ENCODE measurements at regions not wholly inside any gene's neighbourhood (a gene's known extent, or its start where the extent isn't known, plus 50 kb on each side); places are given as distances from the start of the nearest gene placed in this dataset.
"Not testable (repeated sequence)": the region's sequence is repeated elsewhere in the genome, so short reads cannot be mapped to it uniquely, and the experiment has no call there.

- WGBS, 2 donors, result 71 to 78% methylated on average over 4 of the region's 4 CpGs
These were observed 194.0 kb upstream of the PRSS58 start for GRCh38 chr7:142451817-142452216.

GRCh38 chr7:142451296-142451695 lies 193.4 kb upstream of the PRSS58 start:
- Histone ChIP-seq H3K4me3 (ENCODE audit: low read depth in 1 of 2, low read length in 2 of 2) (no peak overlapping the region), H3K4me1 (ENCODE audit: control insufficient read depth in 2 of 2, insufficient read depth in 2 of 2, low read length in 1 of 2) (no peaks in the 10 kb centered on the region), H3K27ac (ENCODE audit: low read depth in 2 of 2, low read length in 1 of 2) (no peak overlapping the region), H3K36me3 (ENCODE audit: control insufficient read depth in 2 of 2, insufficient read depth in 2 of 2, low read length in 1 of 2) (no peaks in the 10 kb centered on the region), H3K9me3 (ENCODE audit: control insufficient read depth in 2 of 2, insufficient read depth in 1 of 2, low read depth in 1 of 2, low read length in 1 of 2) (no peaks in the 10 kb centered on the region), H3K27me3 (ENCODE audit: control insufficient read depth in 1 of 2, insufficient read depth in 2 of 2, low read length in 2 of 2) (no peaks in the 10 kb centered on the region)
- WGBS, 2 donors, result 69 to 72% methylated on average over 5 of the region's 5 CpGs

More at GRCh38 chr7:142451817-142452216, 194.0 kb upstream of the PRSS58 start:
- Histone ChIP-seq H3K27ac (ENCODE audit: low read depth in 2 of 2, low read length in 1 of 2) (no peak overlapping the region), H3K4me3 (ENCODE audit: low read depth in 1 of 2, low read length in 2 of 2) (no peak overlapping the region), H3K36me3 (ENCODE audit: control insufficient read depth in 2 of 2, insufficient read depth in 2 of 2, low read length in 1 of 2) (no peaks in the 10 kb centered on the region), H3K27me3 (ENCODE audit: control insufficient read depth in 1 of 2, insufficient read depth in 2 of 2, low read length in 2 of 2) (no peaks in the 10 kb centered on the region), H3K9me3 (ENCODE audit: control insufficient read depth in 2 of 2, insufficient read depth in 1 of 2, low read depth in 1 of 2, low read length in 1 of 2) (no peaks in the 10 kb centered on the region), H3K4me1 (ENCODE audit: control insufficient read depth in 2 of 2, insufficient read depth in 2 of 2, low read length in 1 of 2) (no peaks in the 10 kb centered on the region)

- no peak overlapping the region for H3K4me3 ChIP-seq (ENCODE audit: low read depth in 1 of 2, low read length in 2 of 2)
- no peak overlapping the region for H3K27ac ChIP-seq (ENCODE audit: low read depth in 2 of 2, low read length in 1 of 2)
- H3K36me3 ChIP-seq (ENCODE audit: control insufficient read depth in 2 of 2, insufficient read depth in 2 of 2, low read length in 1 of 2), result no peaks in the 10 kb centered on the region
- H3K4me1 ChIP-seq (ENCODE audit: control insufficient read depth in 2 of 2, insufficient read depth in 2 of 2, low read length in 1 of 2), result no peaks in the 10 kb centered on the region
- H3K9me3 ChIP-seq (ENCODE audit: control insufficient read depth in 2 of 2, insufficient read depth in 1 of 2, low read depth in 1 of 2, low read length in 1 of 2), result no peaks in the 10 kb centered on the region
- no peaks in the 10 kb centered on the region for H3K27me3 ChIP-seq (ENCODE audit: control insufficient read depth in 1 of 2, insufficient read depth in 2 of 2, low read length in 2 of 2)
- 90 to 93% methylated on average over 2 of the region's 2 CpGs for WGBS, 2 donors
These were observed 192.8 kb upstream of the PRSS58 start for GRCh38 chr7:142450695-142451094.

GRCh38 chr7:142450206-142450605 lies 192.3 kb upstream of the PRSS58 start:
- Histone ChIP-seq H3K27ac (ENCODE audit: low read depth in 2 of 2, low read length in 1 of 2) (no peak overlapping the region), H3K36me3 (ENCODE audit: control insufficient read depth in 2 of 2, insufficient read depth in 2 of 2, low read length in 1 of 2) (no peaks in the 10 kb centered on the region), H3K4me3 (ENCODE audit: low read depth in 1 of 2, low read length in 2 of 2) (no peak overlapping the region), H3K4me1 (ENCODE audit: control insufficient read depth in 2 of 2, insufficient read depth in 2 of 2, low read length in 1 of 2) (no peaks in the 10 kb centered on the region), H3K9me3 (ENCODE audit: control insufficient read depth in 2 of 2, insufficient read depth in 1 of 2, low read depth in 1 of 2, low read length in 1 of 2) (no peaks in the 10 kb centered on the region), H3K27me3 (ENCODE audit: control insufficient read depth in 1 of 2, insufficient read depth in 2 of 2, low read length in 2 of 2) (no peaks in the 10 kb centered on the region)
- 63 to 75% methylated on average over 8 of the region's 8 CpGs for WGBS, 2 donors

- not testable (repeated sequence) for H3K9me3 ChIP-seq (ENCODE audit: control insufficient read depth in 2 of 2, insufficient read depth in 1 of 2, low read depth in 1 of 2, low read length in 1 of 2); H3K27me3 ChIP-seq (ENCODE audit: control insufficient read depth in 1 of 2, insufficient read depth in 2 of 2, low read length in 2 of 2); H3K27ac ChIP-seq (ENCODE audit: low read depth in 2 of 2, low read length in 1 of 2); H3K4me1 ChIP-seq (ENCODE audit: control insufficient read depth in 2 of 2, insufficient read depth in 2 of 2, low read length in 1 of 2); H3K4me3 ChIP-seq (ENCODE audit: low read depth in 1 of 2, low read length in 2 of 2); H3K36me3 ChIP-seq (ENCODE audit: control insufficient read depth in 2 of 2, insufficient read depth in 2 of 2, low read length in 1 of 2)
- WGBS, 2 donors, result 86 to 88% methylated on average over 8 of the region's 8 CpGs
These were observed 191.0 kb upstream of the PRSS58 start for GRCh38 chr7:142448857-142449256.

GRCh38 chr7:142447762-142448161 lies 189.9 kb upstream of the PRSS58 start:
- H3K9me3 ChIP-seq (ENCODE audit: control insufficient read depth in 2 of 2, insufficient read depth in 1 of 2, low read depth in 1 of 2, low read length in 1 of 2), result no peaks in the 10 kb centered on the region
- H3K27ac ChIP-seq (ENCODE audit: low read depth in 2 of 2, low read length in 1 of 2), result no peak overlapping the region
- no peaks in the 10 kb centered on the region for H3K36me3 ChIP-seq (ENCODE audit: control insufficient read depth in 2 of 2, insufficient read depth in 2 of 2, low read length in 1 of 2)
- H3K4me1 ChIP-seq (ENCODE audit: control insufficient read depth in 2 of 2, insufficient read depth in 2 of 2, low read length in 1 of 2), result no peaks in the 10 kb centered on the region
- no peak overlapping the region for H3K4me3 ChIP-seq (ENCODE audit: low read depth in 1 of 2, low read length in 2 of 2)
- no peaks in the 10 kb centered on the region for H3K27me3 ChIP-seq (ENCODE audit: control insufficient read depth in 1 of 2, insufficient read depth in 2 of 2, low read length in 2 of 2)
- 70 to 77% methylated on average over 2 of the region's 2 CpGs for WGBS, 2 donors

GRCh38 chr7:142445019-142445686 lies 187.3 kb upstream of the PRSS58 start:
- Histone ChIP-seq H3K4me1 (ENCODE audit: control insufficient read depth in 2 of 2, insufficient read depth in 2 of 2, low read length in 1 of 2) (no peaks in the 10 kb centered on the region), H3K27me3 (ENCODE audit: control insufficient read depth in 1 of 2, insufficient read depth in 2 of 2, low read length in 2 of 2) (no peaks in the 10 kb centered on the region), H3K9me3 (ENCODE audit: control insufficient read depth in 2 of 2, insufficient read depth in 1 of 2, low read depth in 1 of 2, low read length in 1 of 2) (no peaks in the 10 kb centered on the region), H3K4me3 (ENCODE audit: low read depth in 1 of 2, low read length in 2 of 2) (no peak overlapping the region), H3K27ac (ENCODE audit: low read depth in 2 of 2, low read length in 1 of 2) (no peak overlapping the region), H3K36me3 (ENCODE audit: control insufficient read depth in 2 of 2, insufficient read depth in 2 of 2, low read length in 1 of 2) (no peaks in the 10 kb centered on the region)
- 70 to 72% methylated on average over 7 of the region's 7 CpGs for WGBS, 2 donors

- H3K4me3 ChIP-seq (ENCODE audit: low read depth in 1 of 2, low read length in 2 of 2), result no peak overlapping the region
- H3K27me3 ChIP-seq (ENCODE audit: control insufficient read depth in 1 of 2, insufficient read depth in 2 of 2, low read length in 2 of 2), result no peaks in the 10 kb centered on the region
- no peaks in the 10 kb centered on the region for H3K9me3 ChIP-seq (ENCODE audit: control insufficient read depth in 2 of 2, insufficient read depth in 1 of 2, low read depth in 1 of 2, low read length in 1 of 2)
- no peaks in the 10 kb centered on the region for H3K4me1 ChIP-seq (ENCODE audit: control insufficient read depth in 2 of 2, insufficient read depth in 2 of 2, low read length in 1 of 2)
- no peak overlapping the region for H3K27ac ChIP-seq (ENCODE audit: low read depth in 2 of 2, low read length in 1 of 2)
- whole genome bisulfite sequencing, 2 donors, result 65 to 69% methylated on average over 5 of the region's 5 CpGs
- no peaks in the 10 kb centered on the region for H3K36me3 ChIP-seq (ENCODE audit: control insufficient read depth in 2 of 2, insufficient read depth in 2 of 2, low read length in 1 of 2)
These were observed 185.6 kb upstream of the PRSS58 start for GRCh38 chr7:142443216-142444010.

- H3K4me3 ChIP-seq (ENCODE audit: low read depth in 1 of 2, low read length in 2 of 2), result no peak overlapping the region
- no peaks in the 10 kb centered on the region for H3K9me3 ChIP-seq (ENCODE audit: control insufficient read depth in 2 of 2, insufficient read depth in 1 of 2, low read depth in 1 of 2, low read length in 1 of 2)
- H3K27ac ChIP-seq (ENCODE audit: low read depth in 2 of 2, low read length in 1 of 2), result no peak overlapping the region
- 86 to 88% methylated on average over 6 of the region's 6 CpGs for WGBS, 2 donors
- no peaks in the 10 kb centered on the region for H3K4me1 ChIP-seq (ENCODE audit: control insufficient read depth in 2 of 2, insufficient read depth in 2 of 2, low read length in 1 of 2)
- H3K27me3 ChIP-seq (ENCODE audit: control insufficient read depth in 1 of 2, insufficient read depth in 2 of 2, low read length in 2 of 2), result no peaks in the 10 kb centered on the region
- no peaks in the 10 kb centered on the region for H3K36me3 ChIP-seq (ENCODE audit: control insufficient read depth in 2 of 2, insufficient read depth in 2 of 2, low read length in 1 of 2)
These were observed 184.5 kb upstream of the PRSS58 start for GRCh38 chr7:142442396-142442795.
